GM21381 (cell line): ENCODE measurements at regions not wholly inside any gene's neighbourhood (a gene's known extent, or its start where the extent isn't known, plus 50 kb on each side); places are given as distances from the start of the nearest gene placed in this dataset.

ENCODE experiments used
- ATAC-seq: cut with Tn5 transposase; IDR thresholded peaks from one replicate; pipeline ENCODE4 v1.9.1; 2021; ENCODE audit warnings: mild to moderate bottlenecking, moderate library complexity; ENCODE audit not compliant: unreplicated experiment

DNA sequence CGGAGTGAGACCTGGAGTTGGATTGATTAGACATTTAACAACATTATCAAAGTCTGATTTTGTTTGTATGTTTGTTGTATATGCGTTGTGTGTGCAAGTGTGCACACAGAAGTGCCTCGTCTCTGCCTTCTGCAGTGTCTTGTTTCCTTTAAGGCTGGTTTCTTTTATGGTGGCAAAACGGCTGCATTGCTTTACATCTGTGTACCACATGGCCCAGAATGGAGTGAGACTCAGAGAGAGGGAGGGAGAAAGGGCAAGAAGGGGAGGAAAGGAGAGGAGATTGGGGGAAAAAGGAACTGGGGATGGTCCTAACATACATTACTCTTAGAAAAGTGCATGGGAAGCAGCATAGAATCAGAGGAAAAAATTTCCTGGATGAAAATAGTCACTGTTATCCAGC, 99.7 kb upstream of the WLS start:
- ATAC-seq, result no peak

GRCh38 chr1:68331117-68331865, 99.0 kb upstream of the WLS start:
- ATAC-seq, result no peak

DNA sequence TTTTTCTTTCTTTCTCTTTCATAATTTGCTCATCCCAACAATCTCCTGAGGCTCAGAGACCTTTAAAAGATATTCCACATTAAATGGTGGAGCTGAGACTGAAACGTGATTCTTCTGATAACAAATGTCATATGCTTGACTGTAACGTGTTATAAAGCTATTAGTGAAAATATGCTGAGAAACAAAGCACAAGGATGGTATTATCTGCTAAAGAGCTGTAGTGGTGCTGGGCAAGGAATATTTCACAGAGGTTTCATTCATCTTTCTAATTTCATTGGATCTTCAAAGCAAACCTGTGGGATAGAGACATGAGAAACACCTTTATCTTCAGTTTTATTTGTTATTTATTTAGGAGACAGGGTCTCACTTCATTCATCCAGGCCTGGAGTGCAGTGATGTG, 98.1 kb upstream of the WLS start:
- no peak for ATAC-seq

DNA sequence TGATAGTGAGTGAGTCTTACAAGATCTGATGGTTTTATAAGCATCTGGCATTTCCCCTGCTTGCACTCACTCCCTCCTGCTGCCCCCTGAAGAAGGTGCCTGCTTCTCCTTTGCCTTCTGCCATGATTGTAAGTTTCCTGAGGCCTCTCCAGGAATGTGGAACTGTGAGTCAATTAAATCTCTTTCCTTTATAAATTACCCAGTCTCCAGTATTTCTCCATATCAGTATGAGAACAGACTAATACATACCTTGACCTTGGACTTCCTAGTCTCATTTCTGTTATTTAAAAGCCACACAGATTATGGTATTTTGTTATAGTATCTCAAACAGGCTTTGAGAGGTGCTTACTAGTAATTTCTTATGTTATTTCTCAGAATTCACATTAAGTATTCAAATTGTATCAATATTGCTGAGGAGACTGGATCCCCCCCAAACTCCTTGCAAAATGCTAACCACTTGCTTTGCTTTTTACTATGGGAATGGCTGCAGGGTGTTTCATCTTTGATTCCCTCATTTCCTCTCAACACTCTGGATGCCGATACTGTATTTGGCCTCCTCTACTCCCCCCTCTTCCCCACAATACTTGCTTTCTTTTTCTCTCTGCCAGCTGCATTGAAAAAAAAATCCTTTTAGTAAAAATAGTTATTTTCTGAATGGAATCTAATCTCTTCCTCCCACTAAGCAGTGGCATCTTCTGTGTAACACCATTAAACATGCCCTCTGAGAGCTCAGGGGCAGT, 96.9 kb upstream of the WLS start:
- ATAC-seq, result no peak

- ATAC-seq, result no peak
These were observed 96.2 kb upstream of the WLS start for GRCh38 chr1:68328490-68328889.

DNA sequence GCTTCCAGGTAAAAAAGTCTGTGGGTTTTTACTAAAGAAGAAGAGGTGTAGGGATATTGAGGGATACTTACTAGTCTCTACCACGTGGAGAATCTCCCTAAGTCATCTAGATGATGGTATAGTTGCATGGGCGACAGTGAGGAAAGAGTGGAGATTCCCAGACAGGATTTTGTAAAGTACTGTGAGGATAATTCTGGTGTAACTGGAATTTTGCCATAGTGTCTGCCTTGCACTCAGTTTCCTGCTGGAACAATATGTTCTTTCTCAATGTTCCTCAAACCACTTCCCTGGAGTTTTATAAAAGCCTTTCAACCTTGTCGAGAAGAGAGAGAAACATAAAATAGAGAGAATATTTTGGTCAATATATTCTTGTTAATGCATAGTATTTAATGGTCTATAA, 95.1 kb upstream of the WLS start:
- no peak for ATAC-seq

DNA sequence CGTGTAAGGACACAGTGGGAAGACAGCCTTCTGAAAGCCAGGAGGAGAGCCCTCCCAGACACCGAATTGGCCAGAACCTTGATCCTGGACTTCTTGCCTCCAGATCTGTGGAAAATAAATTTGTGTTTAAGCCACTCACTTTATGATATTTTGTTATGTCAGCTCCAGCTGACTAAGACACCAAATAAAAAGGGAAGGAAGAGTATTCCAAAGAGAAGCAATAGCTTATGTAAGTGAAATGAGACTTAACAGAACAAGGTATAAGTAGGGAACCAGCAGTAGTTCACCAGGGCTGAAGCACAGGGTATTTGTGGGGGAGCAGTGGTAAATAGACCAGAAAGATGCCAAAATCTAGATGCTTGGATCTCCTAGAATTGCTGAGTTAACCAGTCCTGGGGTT, 94.2 kb upstream of the WLS start:
- no peak for ATAC-seq

GRCh38 chr1:68324316-68324715, 92.0 kb upstream of the WLS start:
- no peak for ATAC-seq

DNA sequence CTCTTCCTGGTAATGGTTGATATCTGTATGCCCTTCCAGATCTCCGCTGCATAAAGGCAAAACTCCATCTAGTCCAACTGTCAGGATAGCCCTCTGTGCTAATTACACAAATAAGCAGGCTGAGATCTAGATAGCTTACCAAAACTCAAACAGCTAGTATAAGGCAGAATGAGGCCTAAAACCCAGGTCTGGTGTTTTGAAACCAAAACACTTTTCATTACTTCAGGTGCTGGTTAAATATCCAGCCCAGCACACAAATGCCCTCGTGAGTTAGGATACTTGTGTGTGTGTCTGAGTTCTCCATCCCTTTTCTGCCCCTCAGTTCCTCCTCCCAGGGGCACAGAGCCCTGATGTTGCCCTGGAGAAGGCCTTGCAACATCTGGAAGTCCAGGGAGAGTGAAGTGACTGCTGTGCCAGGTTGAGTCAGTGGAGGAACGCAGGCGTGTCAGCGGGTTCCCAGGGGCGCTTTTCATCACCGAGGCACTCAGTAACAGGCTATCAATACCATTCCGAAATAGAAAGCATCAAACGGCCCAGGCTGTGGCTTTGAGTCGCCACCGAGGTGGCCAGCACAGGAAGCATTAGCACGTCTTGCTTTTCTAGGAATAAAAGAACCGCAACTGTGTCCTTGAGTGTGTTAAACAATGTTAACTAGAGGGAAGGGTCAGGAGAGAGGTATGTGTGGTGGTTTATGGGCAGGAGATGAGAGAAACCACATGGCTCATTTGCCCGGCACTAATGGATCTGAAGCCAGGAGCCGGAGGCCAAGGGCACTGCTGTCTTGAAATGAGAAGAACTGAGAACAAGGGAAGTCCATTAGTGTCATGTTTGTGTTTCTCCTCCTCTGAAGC, 90.7 kb upstream of the WLS start:
- no peak for ATAC-seq

DNA sequence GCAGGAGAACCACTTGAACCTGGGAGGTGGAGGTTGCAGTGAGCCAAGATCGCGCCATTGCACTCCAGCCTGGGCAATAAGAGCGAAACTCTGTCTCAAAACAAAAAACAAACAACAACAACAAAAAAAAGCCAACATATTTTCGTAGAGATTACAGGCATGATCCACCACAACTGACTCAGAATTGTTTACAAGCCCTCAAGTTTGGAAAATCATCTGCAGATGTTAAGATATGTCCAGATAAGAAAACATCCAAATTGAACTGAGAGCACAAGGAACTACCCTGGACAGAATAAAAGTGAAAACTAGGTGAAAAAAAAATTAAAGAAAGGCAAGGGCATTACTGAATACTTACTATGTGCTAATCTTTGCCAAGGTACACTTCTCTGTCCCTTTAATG, 89.8 kb upstream of the WLS start:
- ATAC-seq, result no peak

- no peak for ATAC-seq
These were observed 88.9 kb upstream of the WLS start for GRCh38 chr1:68321084-68321685.

DNA sequence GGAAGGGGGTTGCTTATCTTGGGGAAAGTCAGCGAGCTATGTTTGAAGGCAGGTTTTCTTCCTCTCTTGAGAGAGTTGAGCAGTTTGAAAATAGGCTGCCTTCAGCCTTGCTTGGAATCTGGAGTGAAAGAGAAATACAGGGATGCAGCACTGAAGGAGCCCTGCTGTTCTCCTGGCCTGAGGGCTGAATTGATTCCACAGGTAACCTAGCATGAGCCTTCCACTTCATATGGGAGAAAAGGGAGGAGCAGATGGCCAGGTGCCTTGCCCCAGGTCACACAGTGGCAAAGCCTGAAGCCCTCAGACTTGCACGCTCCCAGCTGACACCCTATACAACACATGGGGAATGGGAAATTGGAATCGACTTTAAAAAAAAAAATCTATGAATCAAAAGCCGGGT, 88.0 kb upstream of the WLS start:
- no peak for ATAC-seq

GRCh38 chr1:68319907-68320306, 87.6 kb upstream of the WLS start:
- ATAC-seq, result no peak

DNA sequence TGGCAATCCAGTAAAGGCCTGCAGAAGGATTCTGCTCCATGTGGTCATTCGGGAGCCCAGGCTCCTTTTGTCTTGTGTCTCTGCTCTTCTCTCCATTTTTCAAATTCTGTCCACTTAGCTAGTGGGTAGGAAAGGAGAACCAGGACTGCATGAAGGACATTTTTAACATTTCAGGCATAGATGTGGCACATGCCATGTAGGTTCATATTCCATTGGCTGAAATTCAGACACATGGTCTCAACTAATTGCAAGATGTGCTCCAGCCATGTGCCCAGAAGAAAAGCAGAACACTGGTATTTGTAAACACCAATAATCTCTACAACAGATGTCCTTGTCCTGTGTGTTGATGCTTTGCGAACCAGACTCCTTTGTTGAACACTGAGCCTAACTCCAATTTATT, 85.2 kb upstream of the WLS start:
- no peak for ATAC-seq

DNA sequence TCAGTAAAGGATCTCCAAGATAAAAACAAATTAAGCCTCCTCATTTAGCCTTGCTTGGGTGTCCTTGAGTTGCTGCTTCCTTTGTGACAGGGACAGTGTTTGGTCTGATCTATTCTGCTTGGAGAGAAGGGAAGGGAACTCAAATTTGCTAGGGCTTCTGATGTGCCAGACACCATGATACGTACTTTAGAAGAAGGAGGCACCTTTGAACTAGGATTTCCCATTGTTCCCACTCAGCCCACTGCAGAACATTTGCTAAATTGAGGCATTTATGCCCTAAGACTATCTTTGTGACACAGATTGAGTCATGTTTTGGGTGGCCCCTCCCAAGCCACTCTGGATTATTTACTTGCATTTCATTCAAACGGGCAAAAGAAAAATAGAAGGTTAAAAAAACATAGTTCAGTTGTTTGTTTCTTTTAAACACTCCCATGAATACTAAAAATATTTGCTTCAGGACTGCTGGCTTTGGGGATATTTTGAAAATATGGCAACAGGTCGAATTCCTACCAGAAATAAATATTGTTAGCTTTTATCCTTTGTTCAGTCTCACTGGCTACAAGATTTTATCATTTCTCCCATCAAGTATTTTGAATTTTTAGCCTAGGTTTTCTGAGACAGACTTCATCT, 81.9 kb upstream of the WLS start:
- ATAC-seq, result no peak

DNA sequence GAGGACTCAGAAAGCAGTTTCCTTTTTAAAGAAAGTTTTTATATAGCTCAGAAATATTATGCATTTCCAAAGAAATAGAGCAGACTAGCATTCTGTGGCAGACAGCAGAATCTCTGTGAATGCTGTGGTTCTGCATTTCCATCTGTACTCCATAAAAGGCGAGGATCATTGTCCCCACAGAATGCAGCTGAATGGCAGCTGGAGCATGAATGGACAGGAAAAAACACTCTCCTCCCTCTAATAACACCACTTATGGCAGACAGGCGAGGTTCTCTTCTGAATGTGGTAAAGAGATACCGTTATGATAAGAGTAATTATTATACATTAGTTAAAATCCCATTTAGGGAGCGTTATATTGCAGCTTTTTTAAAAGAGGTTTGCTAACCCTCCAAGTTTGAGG, 81.4 kb upstream of the WLS start:
- ATAC-seq, result no peak

DNA sequence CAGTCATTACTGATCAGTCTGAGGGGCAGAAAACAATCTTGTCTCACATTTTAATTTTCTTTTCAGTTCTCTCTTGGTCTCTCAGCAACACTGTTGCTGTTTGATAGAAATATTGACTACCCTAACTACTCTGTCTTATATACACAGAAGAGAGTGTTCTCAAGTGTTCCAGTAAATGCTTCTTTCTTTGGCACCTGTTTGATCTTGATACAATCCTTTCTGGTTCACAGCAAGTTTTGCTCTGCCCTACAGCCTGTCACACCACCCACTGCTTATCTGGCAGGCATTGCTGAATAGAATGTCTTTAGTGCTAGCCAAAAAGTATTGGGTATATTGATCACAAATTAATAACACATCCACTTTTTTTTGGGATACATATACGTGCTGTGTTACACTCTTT, 75.7 kb upstream of the WLS start:
- no peak for ATAC-seq

- ATAC-seq, result no peak
These were observed 75.1 kb upstream of the WLS start for GRCh38 chr1:68307378-68307787.

DNA sequence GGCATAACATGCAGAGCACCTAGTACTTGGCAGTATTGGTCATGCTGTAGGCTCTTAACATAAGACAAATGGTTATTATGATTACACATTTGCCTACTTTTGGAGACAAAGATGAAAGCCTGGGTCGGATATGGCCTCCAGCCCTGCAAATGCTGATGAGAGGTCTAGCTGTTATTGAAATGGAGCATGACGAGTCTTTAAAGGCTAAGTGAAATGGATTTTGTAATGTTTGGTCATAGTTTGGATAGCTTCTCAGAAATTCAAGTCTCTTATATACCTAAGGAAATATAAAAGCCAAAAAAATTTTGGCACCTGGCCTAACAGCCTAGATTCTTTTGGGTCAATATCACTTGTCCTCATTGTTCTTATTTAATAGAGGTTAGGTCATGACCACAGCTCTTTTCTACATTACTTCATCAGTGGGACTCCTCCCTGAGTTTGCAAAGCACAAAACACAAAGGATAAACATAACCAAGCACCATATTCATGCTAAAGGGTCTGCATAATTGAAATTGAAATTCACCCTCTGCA, 69.2 kb upstream of the WLS start:
- ATAC-seq, result no peak

GRCh38 chr1:68294367-68295066, 62.2 kb upstream of the WLS start:
- ATAC-seq, result no peak
